Mesendoderm (in vitro differentiated cells): ENCODE measurements at regions not wholly inside any gene's neighbourhood (a gene's known extent, or its start where the extent isn't known, plus 50 kb on each side); places are given as distances from the start of the nearest gene placed in this dataset.

Experiments used
- DNase-seq: peaks from one replicate; pipeline ENCODE4 v3.0.0; 2013
- H2AK5ac ChIP-seq: 2 replicates; pipeline ENCODE4 v1.6.1; 2013; ENCODE audit warnings: low read length, inconsistent platforms
- H2BK120ac ChIP-seq: 2 replicates; pipeline ENCODE4 v1.6.1; 2013; ENCODE audit warnings: low read depth, mild to moderate bottlenecking, low read length, moderate library complexity, mixed read lengths
- H2BK15ac ChIP-seq: replicated peaks from 2 replicates; pipeline ENCODE4 v1.6.1; 2013; ENCODE audit warnings: low read depth, mild to moderate bottlenecking, moderate library complexity
- H2BK5ac ChIP-seq: 2 replicates; pipeline ENCODE4 v1.6.1; 2013; ENCODE audit warnings: low read length, inconsistent platforms
- H3K18ac ChIP-seq: 2 replicates; pipeline ENCODE4 v1.6.1; 2013; ENCODE audit warnings: mild to moderate bottlenecking, low read length, mixed read lengths
- H3K23ac ChIP-seq: one replicate; pipeline ENCODE4 v1.6.1; 2013; ENCODE audit warnings: low read length
- H3K27ac ChIP-seq: 2 replicates; pipeline ENCODE4 v1.5.1; 2013; ENCODE audit warnings: low read depth, mild to moderate bottlenecking, inconsistent platforms, low read length, moderate library complexity
- H3K27me3 ChIP-seq: 2 replicates; pipeline ENCODE4 v1.6.1; 2013; ENCODE audit warnings: low read length, control low read depth, mild to moderate bottlenecking, inconsistent platforms; ENCODE audit not compliant: insufficient read depth, poor library complexity
- H3K36me3 ChIP-seq: 2 replicates; pipeline ENCODE4 v1.6.1; 2013; ENCODE audit warnings: low read length, inconsistent platforms; ENCODE audit not compliant: control insufficient read depth, insufficient read depth
- H3K4ac ChIP-seq: one replicate; pipeline ENCODE4 v1.6.1; 2013; ENCODE audit warnings: low read depth, mild to moderate bottlenecking, low read length, moderate library complexity
- H3K4me1 ChIP-seq: 2 replicates; pipeline ENCODE4 v1.6.1; 2013; ENCODE audit warnings: low read depth, low read length, inconsistent platforms; ENCODE audit not compliant: control insufficient read depth
- H3K4me2 ChIP-seq: 2 replicates; pipeline ENCODE4 v1.6.1; 2013; ENCODE audit warnings: low read length
- H3K4me3 ChIP-seq: 2 replicates; pipeline ENCODE4 v1.5.1; 2013; ENCODE audit warnings: mild to moderate bottlenecking, low read length
- H3K56ac ChIP-seq: one replicate; pipeline ENCODE4 v1.6.1; 2013; ENCODE audit warnings: low read length
- H3K79me1 ChIP-seq: 2 replicates; pipeline ENCODE4 v1.6.1; 2013; ENCODE audit warnings: low read length, inconsistent platforms
- H3K79me2 ChIP-seq: 2 replicates; pipeline ENCODE4 v1.6.1; 2013; ENCODE audit warnings: mild to moderate bottlenecking, low read length; ENCODE audit not compliant: control insufficient read depth, insufficient read depth
- H3K9ac ChIP-seq: 2 replicates; pipeline ENCODE4 v1.6.1; 2013; ENCODE audit warnings: low read length, inconsistent platforms
- H4K5ac ChIP-seq: one replicate; pipeline ENCODE4 v1.6.1; 2013; ENCODE audit warnings: low read length
- H4K8ac ChIP-seq: one replicate; pipeline ENCODE4 v1.6.1; 2013; ENCODE audit warnings: low read depth, mild to moderate bottlenecking, control low read depth, low read length, moderate library complexity
- whole genome bisulfite sequencing: extraction: QIAGEN DNeasy Blood & Tissue Kit; methylation state at CpG from one replicate; pipeline ENCODE4 v1.1.7; 2013; ENCODE audit warnings: low lambda C conversion rate, missing lambda C conversion rate; ENCODE audit not compliant: insufficient coverage; ENCODE audit errors: extremely low coverage; 5-methylcytosine and 5-hydroxymethylcytosine counted together

DNA sequence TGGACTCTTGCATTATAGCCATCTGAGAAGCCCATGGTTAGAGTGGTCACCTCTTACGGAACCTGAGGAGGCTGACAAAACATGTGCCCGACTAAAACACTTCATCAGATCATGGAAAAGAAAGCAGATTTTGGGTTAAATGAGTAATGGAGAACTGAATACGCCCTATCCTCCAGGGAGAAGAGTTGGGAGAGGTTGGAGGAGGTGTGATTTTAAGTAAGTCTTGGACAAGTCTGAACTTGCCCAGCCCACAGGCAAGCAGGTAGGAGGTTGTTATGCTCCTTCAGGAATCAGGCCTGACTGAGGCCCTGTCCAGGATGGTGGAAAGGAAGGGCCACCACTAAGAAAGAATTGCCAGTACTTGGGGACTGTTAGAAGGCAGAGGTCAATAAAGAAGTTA, 255.8 kb downstream of the TGFB2 start:
- Histone ChIP-seq H3K23ac (no peak overlapping the region), H2BK120ac (no peak overlapping the region), H3K79me1 (no peaks in the 10 kb centered on the region), H3K27me3 (no peaks in the 10 kb centered on the region), H3K56ac (no peak overlapping the region), H3K4me1 (no peaks in the 10 kb centered on the region), H3K79me2 (no peaks in the 10 kb centered on the region), H4K5ac (peak overlapping the region; percentile 12), H3K4me2 (no peak overlapping the region), H2BK5ac (no peak overlapping the region), H3K18ac (peak overlapping the region; percentile 30), H3K4me3 (no peak overlapping the region), H3K4ac (peak overlapping the region; percentile 16), H2AK5ac (no peak overlapping the region), H2BK15ac (no peak overlapping the region), H3K27ac (no peak overlapping the region), H3K36me3 (no peaks in the 10 kb centered on the region), H4K8ac (peak overlapping the region; percentile 65), H3K9ac (no peak overlapping the region)
- no peak for DNase-seq
- WGBS, result no CpG with 5 or more reads among the region's 3 CpGs

DNA sequence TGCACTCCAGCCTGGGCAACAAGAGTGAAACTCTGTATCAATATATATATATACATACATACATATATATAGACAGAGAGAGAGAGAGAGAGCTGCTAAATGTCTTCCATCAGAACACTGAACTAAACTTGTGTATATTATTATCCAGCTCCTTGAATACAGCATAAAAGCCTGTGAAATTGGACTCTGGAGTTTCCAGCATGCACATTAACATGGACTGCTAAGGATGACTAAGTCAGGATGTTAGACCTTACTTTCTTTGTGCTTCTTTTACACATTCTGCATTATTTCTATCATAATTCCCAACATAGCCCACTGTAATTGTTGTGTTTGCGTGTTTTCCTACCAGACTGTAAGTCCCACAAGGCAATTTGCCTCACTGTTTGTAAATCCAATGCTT, 259.1 kb downstream of the TGFB2 start:
- Histone ChIP-seq H3K56ac (no peak overlapping the region), H3K18ac (no peak overlapping the region), H3K27me3 (no peaks in the 10 kb centered on the region), H3K79me2 (no peaks in the 10 kb centered on the region), H3K79me1 (no peaks in the 10 kb centered on the region), H2BK120ac (no peak overlapping the region), H4K8ac (no peak overlapping the region), H3K27ac (no peak overlapping the region), H3K23ac (no peak overlapping the region), H3K9ac (no peak overlapping the region), H2AK5ac (no peak overlapping the region), H2BK5ac (no peak overlapping the region), H4K5ac (no peak overlapping the region), H3K4ac (no peak overlapping the region), H3K4me1 (no peaks in the 10 kb centered on the region), H3K4me2 (no peak overlapping the region), H3K36me3 (no peaks in the 10 kb centered on the region), H3K4me3 (no peak overlapping the region), H2BK15ac (no peak overlapping the region)
- no CpG with 5 or more reads among the region's 1 CpG for WGBS
- DNase-seq, result no peak

DNA sequence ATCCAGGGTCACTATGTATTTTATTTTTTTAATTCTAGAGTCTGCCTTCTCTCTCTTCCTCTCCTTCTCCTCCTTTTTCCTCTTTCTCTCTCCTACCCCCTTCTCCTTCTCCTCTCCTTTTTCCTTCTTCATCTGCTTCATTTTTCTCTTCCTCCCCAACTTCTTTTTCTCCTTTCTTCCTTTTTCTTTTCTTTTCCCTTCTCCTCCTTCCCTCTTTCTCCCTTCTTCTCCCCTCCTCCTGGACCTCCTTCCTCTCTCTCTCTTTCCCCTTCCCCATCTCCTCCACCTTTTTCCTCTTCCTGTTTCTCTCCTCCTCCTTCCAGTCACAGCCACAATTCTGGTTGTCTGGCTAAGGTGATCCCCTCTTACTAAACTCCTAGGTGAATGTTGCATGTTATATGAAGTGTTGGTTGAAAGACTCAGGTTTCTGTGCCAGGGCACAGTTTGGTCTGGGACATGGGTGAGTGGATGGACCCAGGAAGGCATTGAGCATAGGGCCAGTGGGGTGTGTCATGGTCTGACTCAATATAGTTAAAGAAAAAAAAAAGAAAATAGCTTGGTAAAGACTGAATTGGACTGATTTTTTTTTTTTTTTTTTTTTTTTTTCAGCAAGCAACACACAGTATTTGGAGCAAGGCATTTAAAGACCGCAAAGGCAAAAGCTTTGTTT, 266.9 kb downstream of the TGFB2 start:
- Histone ChIP-seq H4K8ac (no peak overlapping the region), H3K23ac (no peak overlapping the region), H2AK5ac (no peak overlapping the region), H3K4me2 (no peak overlapping the region), H3K79me2 (no peaks in the 10 kb centered on the region), H3K56ac (no peak overlapping the region), H3K4me1 (no peaks in the 10 kb centered on the region), H3K18ac (no peak overlapping the region), H4K5ac (no peak overlapping the region), H3K79me1 (no peaks in the 10 kb centered on the region), H3K36me3 (no peaks in the 10 kb centered on the region), H3K27ac (no peak overlapping the region), H2BK120ac (no peak overlapping the region), H3K4ac (no peak overlapping the region), H3K9ac (no peak overlapping the region), H3K27me3 (no peaks in the 10 kb centered on the region), H2BK15ac (no peak overlapping the region), H2BK5ac (no peak overlapping the region), H3K4me3 (no peak overlapping the region)
- no peak for DNase-seq
- WGBS, result no CpG with 5 or more reads among the region's 1 CpG

DNA sequence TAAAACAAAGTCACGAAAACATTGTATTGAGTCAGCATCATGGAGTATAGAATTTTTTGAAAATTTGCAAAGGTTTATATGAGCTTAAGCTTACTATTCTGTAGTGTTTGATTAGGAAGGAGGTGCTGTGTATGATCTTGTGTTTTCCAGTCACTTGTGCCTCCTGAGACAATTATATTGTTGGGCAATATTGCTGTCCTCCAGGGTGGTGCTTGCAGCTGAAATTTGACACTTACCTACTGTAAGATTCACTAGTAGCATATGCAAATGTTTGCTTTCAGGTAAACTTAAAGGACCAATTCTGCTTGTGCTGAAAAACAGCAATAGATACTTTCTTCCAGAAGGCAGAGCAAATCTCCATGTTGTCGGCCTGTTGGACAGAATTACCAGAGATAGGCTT, 268.0 kb downstream of the TGFB2 start:
- WGBS, result no CpG with 5 or more reads among the region's 2 CpGs
- Histone ChIP-seq H4K5ac (no peak overlapping the region), H3K9ac (no peak overlapping the region), H2BK5ac (no peak overlapping the region), H3K4me3 (no peak overlapping the region), H3K4me2 (no peak overlapping the region), H3K4ac (no peak overlapping the region), H4K8ac (no peak overlapping the region), H3K4me1 (no peaks in the 10 kb centered on the region), H3K27me3 (no peaks in the 10 kb centered on the region), H3K23ac (no peak overlapping the region), H2AK5ac (no peak overlapping the region), H3K36me3 (no peaks in the 10 kb centered on the region), H2BK120ac (no peak overlapping the region), H3K18ac (no peak overlapping the region), H3K27ac (no peak overlapping the region), H2BK15ac (no peak overlapping the region), H3K79me1 (no peaks in the 10 kb centered on the region), H3K56ac (no peak overlapping the region), H3K79me2 (no peaks in the 10 kb centered on the region)
- peak; percentile 5 for DNase-seq

DNA sequence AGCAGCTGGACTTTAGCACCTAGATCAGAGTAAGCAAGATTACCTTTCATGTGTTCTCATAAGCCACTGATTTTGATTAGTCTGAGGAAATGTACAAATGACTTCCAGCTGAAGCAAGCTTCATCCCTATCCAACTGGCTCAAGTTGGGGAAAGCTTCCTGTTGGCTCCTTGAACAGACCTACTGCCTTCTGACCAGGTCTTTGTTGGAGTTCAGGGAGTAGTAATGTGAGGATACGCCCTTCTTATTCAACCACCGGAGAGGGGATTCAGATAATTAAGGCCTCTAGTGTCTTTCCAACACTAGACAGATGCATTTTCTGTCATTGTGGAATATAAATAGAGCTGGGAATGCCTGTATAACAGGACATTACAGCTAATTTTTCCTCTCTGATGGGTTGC, 268.9 kb downstream of the TGFB2 start:
- H3K79me1 ChIP-seq, result no peaks in the 10 kb centered on the region

DNA sequence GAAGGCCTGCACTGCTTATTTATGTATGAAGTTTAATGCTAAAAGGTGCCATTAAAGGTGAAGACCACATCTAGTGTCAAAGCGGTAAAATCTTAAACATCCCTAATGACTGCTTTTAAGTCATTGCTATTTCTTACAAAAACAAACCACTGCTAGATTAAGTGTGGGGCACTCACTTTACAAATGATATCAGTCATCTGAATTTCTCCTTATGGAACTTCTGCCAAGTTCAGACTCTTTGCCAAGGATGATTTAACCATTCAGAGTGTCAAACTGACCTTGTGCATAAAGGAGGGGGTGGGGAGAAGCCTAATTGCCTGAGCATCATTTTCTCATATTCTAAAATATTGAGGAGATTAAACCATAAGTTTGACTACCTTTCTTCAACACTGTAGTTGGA, 271.5 kb downstream of the TGFB2 start:
- Histone ChIP-seq H3K27ac (no peak overlapping the region), H3K56ac (no peak overlapping the region), H3K4me1 (no peaks in the 10 kb centered on the region), H4K5ac (no peak overlapping the region), H2AK5ac (no peak overlapping the region), H3K27me3 (no peaks in the 10 kb centered on the region), H3K79me1 (no peaks in the 10 kb centered on the region), H4K8ac (no peak overlapping the region), H3K79me2 (no peaks in the 10 kb centered on the region), H3K36me3 (no peaks in the 10 kb centered on the region), H2BK120ac (no peak overlapping the region), H2BK5ac (no peak overlapping the region), H3K4me3 (no peak overlapping the region), H3K4ac (no peak overlapping the region), H3K23ac (no peak overlapping the region), H3K4me2 (no peak overlapping the region), H3K9ac (no peak overlapping the region), H3K18ac (no peak overlapping the region), H2BK15ac (no peak overlapping the region)
- DNase-seq, result no peak
- no CpG with 5 or more reads among the region's 1 CpG for WGBS

More for the DNA sequence above, 268.9 kb downstream of the TGFB2 start:
- Histone ChIP-seq H3K18ac (no peak overlapping the region), H3K56ac (no peak overlapping the region), H3K23ac (no peak overlapping the region), H3K9ac (no peak overlapping the region), H3K27ac (no peak overlapping the region), H2AK5ac (no peak overlapping the region), H3K4me2 (no peak overlapping the region), H2BK5ac (no peak overlapping the region), H3K4me1 (no peaks in the 10 kb centered on the region), H3K36me3 (no peaks in the 10 kb centered on the region), H3K27me3 (no peaks in the 10 kb centered on the region), H3K79me2 (no peaks in the 10 kb centered on the region), H2BK120ac (no peak overlapping the region), H3K4me3 (no peak overlapping the region), H2BK15ac (no peak overlapping the region), H3K4ac (no peak overlapping the region), H4K8ac (no peak overlapping the region), H4K5ac (no peak overlapping the region)
- no peak for DNase-seq
- WGBS, result no CpG with 5 or more reads among the region's 2 CpGs
